Fibroblast of skin of scalp (primary cell): ENCODE measurements at regions not wholly inside any gene's neighbourhood (a gene's known extent, or its start where the extent isn't known, plus 50 kb on each side); places are given as distances from the start of the nearest gene placed in this dataset.

Source experiments
- DNase-seq: peaks from one replicate; pipeline ENCODE4 v3.0.0-alpha.2; 2013

GRCh38 chr9:1337169-1337568 lies 287.0 kb downstream of the DMRT2 start:
- no peak for DNase-seq

DNA sequence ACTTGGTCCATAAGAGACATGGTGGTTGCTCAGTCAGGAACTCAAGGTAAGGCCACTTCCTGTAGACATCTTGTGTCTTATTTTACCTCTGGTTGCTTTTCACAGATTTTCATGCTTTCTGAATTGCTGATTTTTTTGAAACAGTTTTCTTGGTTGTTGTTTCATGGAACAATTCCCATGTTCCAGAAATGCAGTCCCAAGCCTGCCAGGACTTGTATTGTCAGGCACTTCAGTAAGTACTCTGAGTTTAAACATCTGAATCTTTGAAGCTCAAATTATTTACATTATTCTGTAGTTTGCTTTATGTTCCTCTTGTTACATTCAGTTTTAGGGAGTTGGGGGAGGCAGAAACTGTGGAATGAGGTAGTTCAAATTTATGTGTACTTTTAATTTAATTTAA lies 290.2 kb downstream of the DMRT2 start:
- no peak for DNase-seq

DNA sequence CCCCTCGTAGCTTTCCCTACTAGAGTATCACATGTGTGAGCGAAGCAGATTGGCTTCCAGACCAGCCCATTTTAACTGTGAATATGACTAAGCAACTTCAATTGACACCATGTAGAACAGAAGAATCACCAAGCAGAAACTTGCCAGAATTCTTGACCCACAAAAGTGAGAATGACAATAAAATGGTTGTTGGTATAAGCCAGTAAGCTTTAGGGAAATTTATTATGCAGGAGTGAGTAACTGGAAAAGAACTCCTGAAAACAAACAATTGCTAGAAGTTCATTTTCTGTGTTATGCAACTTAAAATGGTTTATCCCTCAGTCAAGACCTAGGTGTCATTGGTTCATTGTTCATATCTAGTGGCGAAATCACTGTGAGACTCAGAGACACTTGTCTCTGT lies 303.1 kb downstream of the DMRT2 start:
- no peak for DNase-seq

DNA sequence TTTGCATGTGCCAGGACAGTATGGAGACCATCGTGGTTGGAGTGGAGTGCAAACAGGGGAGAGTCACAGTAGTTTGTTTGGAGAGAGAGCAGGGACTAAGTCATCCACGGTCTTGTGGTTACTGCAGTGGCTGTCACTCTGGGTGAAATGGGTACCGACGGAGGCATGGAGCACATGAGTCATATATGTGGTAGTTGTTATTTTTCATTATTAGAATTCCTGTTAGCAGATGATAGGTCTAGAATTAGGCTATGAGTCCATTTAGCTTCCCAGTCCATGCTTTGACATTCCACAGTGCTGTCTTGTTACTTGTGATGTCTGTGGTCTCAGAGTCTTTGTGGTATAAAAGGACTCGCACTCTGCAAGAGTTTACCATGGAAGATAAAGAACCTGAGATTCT lies 303.9 kb downstream of the DMRT2 start:
- DNase-seq, result peak; percentile 58

- no peak for DNase-seq
Observed at GRCh38 chr9:1354606-1355005, 304.4 kb downstream of the DMRT2 start.

- DNase-seq, result no peak
Observed at GRCh38 chr9:1355656-1356055, 305.5 kb downstream of the DMRT2 start.

- DNase-seq, result no peak
Observed at GRCh38 chr9:1362845-1363244, 312.7 kb downstream of the DMRT2 start.

DNA sequence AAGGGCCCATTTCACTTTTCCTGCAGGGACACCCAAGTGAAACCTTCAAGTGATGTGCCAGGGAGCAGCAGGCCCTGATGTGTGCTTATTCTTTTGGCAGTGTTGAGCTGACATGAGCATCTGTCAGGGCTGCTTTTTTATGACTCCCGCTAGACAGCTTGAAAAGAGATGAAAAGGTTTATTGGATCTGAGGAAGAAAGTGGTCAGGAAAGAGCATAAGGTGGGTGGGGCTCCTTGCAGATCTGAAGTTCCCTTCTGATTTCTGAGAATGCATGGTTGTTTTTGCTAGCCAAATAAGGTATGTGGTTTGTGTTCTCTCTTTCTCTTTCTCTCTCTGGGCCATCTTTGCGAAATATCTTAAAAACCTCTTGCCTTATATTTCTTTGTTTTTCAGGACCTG lies 316.1 kb downstream of the DMRT2 start:
- no peak for DNase-seq

- no peak for DNase-seq
Observed at GRCh38 chr9:1369297-1369696, 319.1 kb downstream of the DMRT2 start.

DNA sequence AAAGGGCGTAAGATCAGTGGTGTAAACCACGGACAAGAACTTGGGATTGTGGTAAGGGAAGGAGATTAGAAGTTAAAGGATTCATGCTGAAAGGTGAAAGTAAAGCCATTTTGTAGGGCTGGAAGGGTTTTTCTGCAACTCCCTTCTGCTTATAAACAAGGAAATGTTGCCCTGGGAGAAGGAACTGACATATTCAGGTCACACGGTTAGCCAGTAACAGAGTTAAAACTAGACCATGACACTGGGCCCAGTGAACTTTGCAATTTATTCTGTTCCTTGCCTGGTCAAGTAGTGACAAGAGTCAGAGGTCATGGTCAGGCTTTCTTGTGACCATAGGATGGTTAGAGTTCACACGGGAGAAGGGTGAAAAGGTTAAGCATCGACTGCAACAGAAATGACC lies 323.3 kb downstream of the DMRT2 start:
- no peak for DNase-seq

DNA sequence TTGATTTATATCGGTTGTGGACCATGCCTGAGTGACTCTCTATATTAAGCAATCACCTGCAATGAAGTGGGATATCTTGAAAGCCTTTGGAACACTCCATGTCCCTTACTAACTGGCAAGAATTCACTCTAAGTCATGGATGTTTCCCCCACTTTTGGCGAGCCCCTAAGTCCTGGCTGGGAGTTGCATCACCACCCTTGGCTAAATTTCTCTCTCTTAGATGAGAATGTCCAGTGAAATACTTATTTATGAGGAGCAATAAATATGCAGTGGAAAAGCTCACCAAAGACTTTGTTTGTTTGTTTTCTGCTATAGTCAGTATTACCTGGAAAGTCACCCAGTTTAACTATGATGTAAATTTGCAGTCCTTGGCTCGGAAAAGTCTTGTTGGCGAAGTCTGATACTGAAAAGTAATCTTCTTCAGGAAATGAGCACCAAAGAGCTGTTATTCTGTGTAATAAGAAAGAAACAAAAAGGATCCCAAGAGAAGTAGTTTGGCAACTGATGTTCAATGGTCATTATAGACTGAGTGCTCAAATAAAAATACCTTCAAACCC lies 333.8 kb downstream of the DMRT2 start:
- DNase-seq, result no peak

DNA sequence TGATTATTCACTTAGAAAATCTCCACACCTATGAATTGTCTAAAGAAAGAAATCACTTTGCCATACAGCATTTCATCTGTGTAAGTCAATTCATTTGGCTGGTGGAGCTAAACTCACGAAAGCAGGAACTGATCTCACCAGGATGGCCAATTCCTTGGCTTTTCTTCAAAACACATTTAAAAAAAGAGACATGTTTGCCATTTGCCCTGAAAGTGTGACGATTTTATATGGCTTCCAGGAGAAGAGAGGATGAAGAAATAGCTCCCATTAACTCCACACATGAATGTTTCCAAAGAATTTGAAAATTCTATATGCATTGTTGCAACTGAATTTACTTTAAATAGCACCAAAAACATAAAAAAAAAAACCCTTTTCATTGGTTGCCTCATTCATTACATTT lies 334.7 kb downstream of the DMRT2 start:
- no peak for DNase-seq

DNA sequence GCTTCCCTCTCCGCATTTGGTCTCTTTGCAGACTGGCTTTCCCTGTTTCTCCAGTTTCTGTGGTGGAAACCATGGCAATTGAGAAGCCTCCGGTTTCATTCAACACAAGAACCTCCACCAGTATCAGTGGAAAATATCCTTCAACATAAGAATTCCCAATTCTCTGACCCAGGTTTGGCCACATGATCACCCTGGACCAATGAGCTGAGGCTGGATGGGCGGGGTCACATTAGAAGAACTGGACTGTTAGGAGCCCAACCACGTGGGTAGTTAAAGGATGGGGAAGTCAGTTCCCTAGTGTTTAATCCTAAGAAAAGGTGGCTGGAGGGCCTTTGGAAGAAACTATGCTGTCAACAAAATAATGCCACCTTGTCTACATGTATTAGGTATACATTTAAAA lies 336.3 kb downstream of the DMRT2 start:
- DNase-seq, result no peak

DNA sequence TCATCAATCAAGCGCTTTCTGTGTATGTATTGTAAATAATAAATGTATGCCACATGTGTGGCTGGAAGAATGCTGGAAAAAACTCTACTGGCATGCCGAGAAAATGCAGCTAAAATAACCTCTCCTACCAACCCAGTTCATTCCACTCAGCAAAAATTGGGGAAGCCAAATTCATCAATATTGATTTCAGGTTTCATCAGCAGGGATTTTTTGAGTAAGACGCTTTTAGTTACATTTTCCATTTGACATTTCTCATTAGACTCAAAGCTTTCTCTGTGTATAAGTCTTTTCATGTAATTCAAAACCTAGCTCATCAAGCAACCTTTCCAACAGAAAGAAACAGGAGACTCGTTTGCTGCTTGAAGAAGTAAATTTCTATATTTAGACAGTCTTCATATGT lies 338.1 kb downstream of the DMRT2 start:
- DNase-seq, result no peak

- DNase-seq, result no peak
Observed at GRCh38 chr9:1400983-1401382, 350.8 kb downstream of the DMRT2 start.

DNA sequence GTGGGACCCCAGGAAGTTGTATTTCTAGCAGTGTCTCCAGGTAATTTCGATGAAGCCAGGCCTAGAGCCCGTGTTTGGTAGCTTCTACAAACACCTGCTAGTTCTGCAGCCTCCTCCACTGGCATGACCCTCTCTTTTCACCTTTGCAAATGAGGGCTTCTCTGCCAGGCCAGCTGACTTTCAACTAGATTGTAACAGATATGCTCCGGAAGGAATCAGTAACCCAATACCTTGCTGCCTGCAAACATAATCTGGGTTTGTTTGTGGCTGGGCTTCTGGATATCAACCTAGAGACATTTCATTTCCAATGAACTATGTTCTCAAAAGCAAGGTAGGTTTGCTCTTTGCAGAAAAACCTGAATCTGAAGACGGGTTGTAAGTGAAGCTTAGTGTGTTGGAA lies 354.8 kb downstream of the DMRT2 start:
- no peak for DNase-seq

DNA sequence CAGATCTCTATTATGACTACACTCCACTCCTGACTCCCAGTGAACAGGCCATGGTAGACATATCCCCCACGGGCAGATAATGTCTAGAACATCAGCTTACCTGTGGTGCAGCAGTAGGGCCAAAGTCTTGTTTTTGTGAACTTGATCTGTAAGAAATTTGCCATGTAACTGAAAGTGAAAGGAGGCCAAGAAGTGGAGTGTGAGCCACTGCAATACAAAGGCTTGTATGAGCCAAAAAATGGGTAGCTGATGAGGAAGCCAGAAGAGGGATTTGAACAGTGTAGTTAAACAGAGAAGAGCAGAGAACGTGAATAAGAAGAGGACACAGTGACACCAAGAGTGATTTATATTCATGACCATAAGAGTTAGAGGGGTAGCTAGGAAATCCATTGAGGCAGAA lies 361.7 kb downstream of the DMRT2 start:
- DNase-seq, result no peak

DNA sequence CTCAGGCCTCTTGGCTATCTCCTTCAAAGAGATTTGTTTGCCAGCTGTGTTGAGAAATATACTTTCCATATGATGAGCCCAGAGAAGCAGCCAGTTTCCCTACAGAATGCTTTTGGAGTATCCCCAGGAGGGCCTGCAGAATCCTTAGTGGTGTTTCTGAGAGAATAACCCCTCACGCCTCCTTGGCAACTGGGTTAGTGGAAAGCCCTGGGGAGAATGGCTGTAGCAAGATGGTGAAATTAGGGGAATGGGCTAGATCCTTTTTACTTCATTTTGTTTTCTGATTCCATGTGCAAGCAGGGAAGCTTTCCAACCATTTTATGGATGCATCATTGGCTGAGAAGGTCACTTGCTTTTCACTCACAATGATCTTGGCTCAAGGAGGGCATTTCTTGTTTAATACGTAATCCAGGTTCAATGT lies 364.6 kb downstream of the DMRT2 start:
- no peak for DNase-seq

DNA sequence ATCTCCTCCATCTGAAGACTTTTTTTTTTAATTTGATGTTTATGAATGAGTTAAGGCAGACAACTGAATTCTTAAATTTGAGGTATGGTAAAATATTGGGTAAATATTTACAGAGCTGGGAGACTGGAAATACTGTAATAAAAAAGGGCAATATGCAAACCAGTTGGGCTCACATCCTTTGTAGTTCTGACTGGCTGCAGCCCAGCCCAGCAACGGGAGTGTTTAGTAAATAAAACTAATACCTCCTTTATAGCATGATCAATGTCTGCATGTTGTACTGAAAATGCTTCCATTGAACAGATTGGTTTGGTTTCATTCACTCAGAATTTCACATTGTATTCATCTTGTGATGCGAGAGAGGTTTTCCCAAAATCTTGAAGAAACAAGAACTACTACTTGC lies 365.0 kb downstream of the DMRT2 start:
- no peak for DNase-seq

- DNase-seq, result no peak
Observed at GRCh38 chr9:1416261-1416660, 366.1 kb downstream of the DMRT2 start.

DNA sequence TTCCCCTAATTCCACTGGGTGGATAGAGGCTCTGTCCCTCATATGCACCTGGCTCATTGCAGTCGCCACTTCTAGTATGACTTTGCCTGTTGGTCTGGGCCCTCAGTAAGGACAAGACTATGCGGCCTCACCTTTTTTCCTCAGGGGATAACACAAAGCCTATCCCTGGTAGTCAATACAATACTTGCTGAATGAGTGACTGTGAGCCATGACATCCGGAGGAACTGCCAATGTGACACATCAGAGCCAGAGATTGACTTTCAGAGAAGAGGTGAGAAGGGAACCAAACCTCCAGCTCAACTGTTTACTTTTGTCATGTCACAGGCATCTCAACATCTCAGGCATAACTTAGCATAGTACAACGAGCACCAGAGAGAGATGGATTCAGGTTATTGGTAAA lies 371.3 kb downstream of the DMRT2 start:
- DNase-seq, result no peak

GRCh38 chr9:1427875-1428274 lies 377.7 kb downstream of the DMRT2 start:
- no peak for DNase-seq

DNA sequence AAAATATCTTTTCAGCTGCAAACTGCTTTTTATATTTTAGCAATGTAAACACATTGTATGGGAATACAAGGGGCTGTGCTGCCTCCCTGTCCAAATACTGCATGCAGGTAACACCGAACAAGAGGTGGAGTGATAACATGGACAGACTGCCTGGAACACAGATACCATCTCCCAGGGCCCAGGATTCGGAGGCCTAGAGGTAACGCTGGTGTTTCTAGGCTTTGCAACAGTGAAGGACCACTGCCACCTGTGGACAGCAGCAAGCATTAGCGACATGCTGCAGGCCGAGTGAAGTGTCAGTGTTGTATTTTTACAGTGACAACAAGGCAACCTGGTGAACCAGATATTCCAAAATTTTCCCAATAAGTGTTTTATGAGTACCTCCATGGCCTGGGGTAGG lies 379.1 kb downstream of the DMRT2 start:
- peak; percentile 7 for DNase-seq

- DNase-seq, result no peak
Observed at GRCh38 chr9:1431461-1431860, 381.3 kb downstream of the DMRT2 start.

DNA sequence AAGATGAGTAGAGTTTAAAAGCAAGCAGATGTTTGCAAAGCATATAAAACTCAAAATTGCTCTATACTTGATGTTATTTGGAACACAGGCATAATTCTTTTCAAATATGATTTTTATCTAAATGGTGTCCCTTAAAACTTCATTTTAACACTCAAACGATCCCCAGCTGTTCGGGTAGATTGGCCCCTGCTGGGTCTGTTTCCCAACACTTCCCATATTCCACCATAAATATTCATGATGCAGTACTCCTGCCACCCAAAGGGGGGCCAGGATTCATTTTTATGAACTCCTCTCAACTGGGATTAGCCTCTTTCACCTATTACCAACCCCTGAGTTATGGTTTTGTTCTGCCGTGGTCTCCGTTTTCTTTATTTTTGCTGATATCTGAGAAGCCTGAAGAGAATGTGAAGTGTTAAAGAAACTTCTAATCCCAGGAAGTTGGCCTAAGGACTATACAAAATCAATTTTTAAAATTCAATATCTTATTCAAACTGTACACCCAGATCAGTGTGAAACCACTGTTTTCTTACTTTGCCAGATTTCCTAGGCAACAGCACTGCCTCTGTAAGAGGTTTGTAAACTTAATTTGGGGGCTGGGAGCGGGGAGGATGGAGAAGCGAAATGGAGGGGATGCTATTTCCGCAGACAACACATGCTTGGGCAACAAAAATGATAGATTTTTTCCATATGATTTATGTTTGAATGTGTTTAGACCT lies 384.1 kb downstream of the DMRT2 start:
- DNase-seq, result peak; percentile 14
